Vagina (tissue), 2 donors: ENCODE measurements at regions not wholly inside any gene's neighbourhood (a gene's known extent, or its start where the extent isn't known, plus 50 kb on each side); places are given as distances from the start of the nearest gene placed in this dataset.

Source experiments
- DNase-seq, 2 donors: peaks; one replicate each; pipeline ENCODE4 v3.0.0-alpha.2; 2017; ENCODE audit errors: extremely low spot score in 2 of 2
- H3K27ac ChIP-seq: fragments of 200-600 bp; sonication (generic); one replicate; pipeline ENCODE4 v1.5.1; 2019
- H3K27me3 ChIP-seq: fragments of 200-600 bp; sonication (generic); one replicate; pipeline ENCODE4 v1.5.1; 2019
- H3K36me3 ChIP-seq, 2 donors: fragments of 200-600 bp; sonication (generic); one replicate each; pipeline ENCODE4 v1.5.1; 2017 to 2019
- H3K4me1 ChIP-seq: fragments of 200-600 bp; sonication (generic); one replicate; pipeline ENCODE4 v1.5.1; 2019
- H3K4me3 ChIP-seq, 2 donors: fragments of 200-600 bp; sonication (generic); 1 replicate in 1 of 2; 2 replicates in 1 of 2; pipeline ENCODE4 v1.5.1; 2016 to 2019
- H3K9me3 ChIP-seq: fragments of 200-600 bp; sonication (generic); one replicate; pipeline ENCODE4 v1.5.1; 2019
- CTCF ChIP-seq, 3 experiments: fragments of 450-650 bp in 2 of 3; fragments of 200-600 bp in 1 of 3; sonication (generic) in 1 of 3; IDR thresholded peaks; one replicate each; pipeline ENCODE4 v1.5.1; 2017 to 2019; ENCODE audit warnings: antibody characterized with exemption in 3 of 3, mild to moderate bottlenecking in 2 of 3, moderate library complexity in 2 of 3
- POLR2A ChIP-seq, 2 donors: fragments of 450-650 bp; IDR thresholded peaks; one replicate each; pipeline ENCODE4 v1.6.1; 2017; ENCODE audit warnings: antibody characterized with exemption in 2 of 2, mild to moderate bottlenecking in 2 of 2, moderate library complexity in 2 of 2
- POLR2AphosphoS5 ChIP-seq, 2 donors: sonication (generic); formaldehyde crosslinking; IDR thresholded peaks; one replicate each; pipeline ENCODE4 v1.9.0; 2017; ENCODE audit warnings: antibody characterized with exemption in 2 of 2, mild to moderate bottlenecking in 2 of 2, low read depth in 1 of 2; ENCODE audit not compliant: insufficient read depth in 1 of 2
- intact Hi-C: fragments of 100-400 bp; cut with DNase I; formaldehyde crosslinking; loops from one replicate; pipeline ENCODE4 v1.15.1; 2023

DNA sequence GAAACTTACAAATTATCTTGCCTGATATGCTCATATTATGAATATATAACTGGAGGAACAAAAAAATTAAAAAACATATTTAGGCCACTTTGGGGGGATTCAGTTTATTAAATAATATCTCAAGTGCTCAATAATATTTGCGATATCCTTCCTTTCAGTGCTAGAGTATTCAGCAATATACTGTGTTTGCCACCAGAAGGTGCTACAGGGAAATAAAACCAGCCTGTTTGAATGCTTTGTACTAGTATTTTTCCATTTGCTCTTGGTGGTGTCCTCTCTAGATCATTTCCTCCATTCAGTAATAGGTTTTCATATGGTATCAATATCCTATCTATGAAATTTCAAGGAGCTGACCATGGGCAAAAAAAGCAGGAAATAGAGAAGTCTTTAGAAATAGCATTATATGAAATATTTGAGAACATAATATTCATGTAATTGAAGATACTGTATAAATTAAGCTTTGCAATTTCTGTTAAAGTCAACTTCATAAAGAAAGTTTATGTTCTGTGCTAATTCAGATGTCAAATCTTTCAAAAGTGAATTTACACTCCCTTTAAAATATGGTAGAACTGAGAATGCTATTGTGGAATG, 106.2 kb upstream of the NAV3 start:
- intact Hi-C loops = loop anchor here (10.0 kb wide), 1 partner anchor 200 kb away; no protein-coding TSS in a partner anchor

DNA sequence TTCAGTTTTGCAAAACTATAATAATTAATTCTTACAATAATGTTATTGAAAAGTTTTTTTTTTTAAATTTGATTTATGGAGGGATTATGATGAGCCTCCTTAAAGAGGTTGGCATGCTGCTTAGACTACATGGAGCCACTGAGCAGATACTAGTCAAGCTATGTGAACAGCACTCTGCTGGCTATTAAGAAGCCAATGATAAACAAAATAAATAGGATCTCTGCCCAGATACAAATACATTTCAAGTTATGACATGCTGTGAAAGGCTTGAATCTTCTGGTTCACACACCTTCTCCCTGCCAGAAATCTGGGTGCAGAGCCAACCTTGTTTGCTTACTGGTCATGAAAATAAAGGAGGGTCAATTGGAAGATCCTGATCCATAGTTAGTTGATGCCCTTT, 107.4 kb upstream of the NAV3 start:
- TF ChIP-seq CTCF (IDR thresholded peaks at IDR 0.05) = no peak
- no peak for TF ChIP-seq POLR2A (IDR thresholded peaks at IDR 0.05)
- TF ChIP-seq POLR2AphosphoS5 (IDR thresholded peaks at IDR 0.05; ENCODE audit: insufficient read depth in 1 of 2, low read depth in 1 of 2) = no peak
- no peaks in the 10 kb centered on the region for H3K9me3 ChIP-seq
- H3K4me1 ChIP-seq = no peaks in the 10 kb centered on the region
- no peak overlapping the region for H3K27ac ChIP-seq
- DNase-seq = no peak
- no peaks in the 10 kb centered on the region for H3K36me3 ChIP-seq
- no peaks in the 10 kb centered on the region for H3K27me3 ChIP-seq
- H3K4me3 ChIP-seq = no peak overlapping the region
- intact Hi-C loops = loop anchor here (10.0 kb wide), 1 partner anchor 201 kb away; no protein-coding TSS in a partner anchor

More for the DNA sequence above, 106.2 kb upstream of the NAV3 start:
- Histone ChIP-seq H3K9me3 (no peaks in the 10 kb centered on the region), H3K4me3 (no peak overlapping the region), H3K27ac (no peak overlapping the region), H3K27me3 (no peaks in the 10 kb centered on the region), H3K4me1 (no peaks in the 10 kb centered on the region), H3K36me3 (no peaks in the 10 kb centered on the region)
- TF ChIP-seq CTCF (IDR thresholded peaks at IDR 0.05) = peak in 2 of 3 experiments; percentile 57 to 67
- no peak for TF ChIP-seq POLR2A (IDR thresholded peaks at IDR 0.05)
- no peak for TF ChIP-seq POLR2AphosphoS5 (IDR thresholded peaks at IDR 0.05; ENCODE audit: insufficient read depth in 1 of 2, low read depth in 1 of 2)
- no peak for DNase-seq

DNA sequence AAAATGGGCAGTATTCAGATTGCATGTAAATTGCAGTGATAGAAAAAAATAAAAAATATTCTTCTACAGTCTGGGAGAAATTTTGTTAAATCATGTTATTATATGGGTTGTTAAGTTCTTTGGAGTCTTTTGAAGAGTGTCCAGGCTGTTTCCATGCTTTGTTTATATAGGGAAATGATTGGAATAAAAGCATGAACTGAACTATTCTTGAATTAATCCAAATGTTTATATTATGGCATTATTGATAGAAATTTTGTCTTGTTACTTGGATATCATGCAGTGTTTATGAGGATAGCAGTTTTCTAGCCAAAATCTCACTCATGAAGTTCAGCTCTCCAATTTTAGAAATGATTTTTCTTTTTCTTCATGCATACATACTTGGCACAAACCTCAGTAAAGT, 108.2 kb upstream of the NAV3 start:
- no peak for DNase-seq
- Histone ChIP-seq H3K27me3 (no peaks in the 10 kb centered on the region), H3K36me3 (no peaks in the 10 kb centered on the region), H3K27ac (no peak overlapping the region), H3K9me3 (no peaks in the 10 kb centered on the region), H3K4me1 (no peaks in the 10 kb centered on the region), H3K4me3 (no peak overlapping the region)
- TF ChIP-seq POLR2A (IDR thresholded peaks at IDR 0.05) (no peak), POLR2AphosphoS5 (IDR thresholded peaks at IDR 0.05; ENCODE audit: insufficient read depth in 1 of 2, low read depth in 1 of 2) (no peak), CTCF (IDR thresholded peaks at IDR 0.05) (no peak)
- intact Hi-C loops = loop anchor here (10.0 kb wide), 1 partner anchor 202 kb away; no protein-coding TSS in a partner anchor

DNA sequence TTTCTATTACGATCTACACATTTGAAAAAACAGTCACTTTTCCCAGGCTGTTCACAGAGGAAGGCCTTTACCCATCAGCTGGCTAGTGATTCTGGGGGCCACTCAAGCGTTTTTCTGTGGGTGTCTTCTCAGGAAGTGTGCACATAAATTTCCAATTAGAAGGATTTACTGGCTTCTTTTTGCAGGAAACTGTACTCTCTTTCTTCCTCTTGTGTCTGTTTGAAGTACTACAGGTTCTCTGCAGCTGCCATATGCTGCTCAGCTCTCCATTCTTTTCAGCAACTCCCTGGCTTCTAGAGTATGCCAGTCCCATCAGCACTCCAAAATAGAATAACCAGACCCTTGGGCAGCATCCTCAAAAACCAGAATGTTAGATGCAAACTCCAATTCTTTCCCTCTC, 110.4 kb upstream of the NAV3 start:
- Histone ChIP-seq H3K36me3 (no peaks in the 10 kb centered on the region), H3K27me3 (no peaks in the 10 kb centered on the region), H3K4me3 (no peak overlapping the region), H3K9me3 (no peaks in the 10 kb centered on the region), H3K27ac (no peak overlapping the region), H3K4me1 (no peaks in the 10 kb centered on the region)
- intact Hi-C loops = loop anchor here (10.0 kb wide), 1 partner anchor 205 kb away; no protein-coding TSS in a partner anchor
- DNase-seq = no peak
- TF ChIP-seq CTCF (IDR thresholded peaks at IDR 0.05) (no peak), POLR2AphosphoS5 (IDR thresholded peaks at IDR 0.05; ENCODE audit: insufficient read depth in 1 of 2, low read depth in 1 of 2) (no peak), POLR2A (IDR thresholded peaks at IDR 0.05) (no peak)

DNA sequence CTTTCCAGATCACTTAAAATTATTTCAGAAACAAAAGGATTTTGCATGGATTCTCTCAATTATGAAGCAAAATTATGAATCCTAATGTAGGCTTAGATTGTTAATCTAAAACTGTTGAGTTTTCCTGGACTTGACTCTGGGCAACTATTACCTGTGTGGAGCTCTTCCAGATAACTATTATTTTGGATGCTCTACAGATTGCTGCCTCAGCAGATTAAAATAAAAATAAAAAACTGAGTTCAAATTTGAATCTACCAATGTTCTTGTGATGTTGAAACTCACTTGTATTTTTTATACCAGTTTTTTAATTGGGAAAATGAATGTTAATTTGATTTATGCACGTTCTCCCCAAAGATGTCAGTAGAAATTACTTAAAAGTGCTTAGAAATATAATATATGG, 120.5 kb upstream of the NAV3 start:
- H3K9me3 ChIP-seq = no peaks in the 10 kb centered on the region
- H3K4me3 ChIP-seq = no peak overlapping the region
- H3K4me1 ChIP-seq = no peaks in the 10 kb centered on the region
- TF ChIP-seq POLR2A (IDR thresholded peaks at IDR 0.05) (no peak), CTCF (IDR thresholded peaks at IDR 0.05) (no peak), POLR2AphosphoS5 (IDR thresholded peaks at IDR 0.05; ENCODE audit: insufficient read depth in 1 of 2, low read depth in 1 of 2) (no peak)
- no peak for DNase-seq
- intact Hi-C loops = no loop called here
- H3K36me3 ChIP-seq = no peaks in the 10 kb centered on the region
- no peak overlapping the region for H3K27ac ChIP-seq
- H3K27me3 ChIP-seq = no peaks in the 10 kb centered on the region
